K562 (cell line): ENCODE measurements at regions not wholly inside any gene's neighbourhood (a gene's known extent, or its start where the extent isn't known, plus 50 kb on each side); places are given as distances from the start of the nearest gene placed in this dataset.

Experiments used
- CBX8 ChIP-seq: fragments of 200-600 bp; sonication (generic); IDR thresholded peaks from 2 replicates; pipeline ENCODE4 v1.6.1; 2012; ENCODE audit warnings: borderline replicate concordance, mixed run types, low read depth, mild to moderate bottlenecking, moderate library complexity, mixed read lengths, low read length, control low read depth, inconsistent platforms; ENCODE audit not compliant: poor library complexity, severe bottlenecking; ENCODE audit errors: extremely low read depth
- MXI1 ChIP-seq: IDR thresholded peaks from 2 replicates; pipeline ENCODE4 v1.6.1; 2011; ENCODE audit warnings: low read depth, mild to moderate bottlenecking, improper control_type of control experiment, low read length
- TAF9B ChIP-seq: fragments of 450-650 bp; IDR thresholded peaks from 2 replicates; pipeline ENCODE4 v1.6.1; 2018; ENCODE audit warnings: mild to moderate bottlenecking; ENCODE audit not compliant: partially characterized antibody
- TF ChIP-seq, protein P1 (sequence below), 2 experiments: fragments of 450-650 bp in 1 of 2; sonication (generic) in 1 of 2; formaldehyde crosslinking in 1 of 2; IDR thresholded peaks in 1 of 2; conservative IDR thresholded peaks in 1 of 2; 2 replicates each; pipeline versions ENCODE4 v1.6.1 to v1.8.1; 2016 to 2023; ENCODE audit warnings: mild to moderate bottlenecking in 2 of 2, moderate library complexity in 2 of 2, inconsistent platforms in 1 of 2, missing genetic modification reagents in 1 of 2

DNA sequence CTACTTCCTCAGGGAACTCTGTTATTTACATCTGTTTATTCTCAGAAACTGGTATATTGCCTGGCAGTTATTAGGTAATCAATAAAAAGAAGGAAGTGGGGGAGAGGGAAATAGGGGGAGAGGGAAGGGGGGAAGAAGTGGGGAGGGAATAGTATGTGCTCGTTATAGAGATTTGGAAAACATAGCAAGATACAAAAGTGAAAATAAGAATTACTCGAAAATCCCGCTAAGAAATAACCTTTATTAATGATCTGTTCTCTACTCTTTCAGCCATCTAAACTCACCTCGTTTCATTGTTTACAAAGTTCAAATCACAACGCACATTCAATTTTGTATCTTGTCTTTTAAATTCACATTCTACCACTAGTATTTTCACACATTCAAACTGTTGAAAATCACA lies 63.0 kb upstream of the CDCA7L start:
- no peak for TF ChIP-seq MXI1
- TF ChIP-seq CBX8: no peak
- no peak for TF ChIP-seq TAF9B
- TF ChIP-seq, protein P1, sequence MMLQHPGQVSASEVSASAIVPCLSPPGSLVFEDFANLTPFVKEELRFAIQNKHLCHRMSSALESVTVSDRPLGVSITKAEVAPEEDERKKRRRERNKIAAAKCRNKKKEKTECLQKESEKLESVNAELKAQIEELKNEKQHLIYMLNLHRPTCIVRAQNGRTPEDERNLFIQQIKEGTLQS (IDR thresholded peaks at IDR 0.05): no peak
- TF ChIP-seq, protein P1 (CRISPR knock-in tag; conservative IDR thresholded peaks at IDR 0.05): no peak
